Neuronal stem cell (in vitro differentiated cells): ENCODE measurements at regions not wholly inside any gene's neighbourhood (a gene's known extent, or its start where the extent isn't known, plus 50 kb on each side); places are given as distances from the start of the nearest gene placed in this dataset.
A peak's percentile ranks its signal among the peaks of the same experiment; 100 is the strongest.

Experiments
- DNase-seq: peaks from one replicate; pipeline ENCODE4 v3.0.0-alpha.2; 2013; ENCODE audit warnings: low spot score
- H2AFZ ChIP-seq: one replicate; pipeline ENCODE4 v1.6.1; 2013; ENCODE audit warnings: mild to moderate bottlenecking, low read length, inconsistent platforms
- H2AK5ac ChIP-seq: 2 replicates; pipeline ENCODE4 v1.6.1; 2013; ENCODE audit warnings: low read depth, mild to moderate bottlenecking, inconsistent platforms, low read length, moderate library complexity, mixed read lengths
- H2BK120ac ChIP-seq: 2 replicates; pipeline ENCODE4 v1.6.1; 2013; ENCODE audit warnings: low read depth, mild to moderate bottlenecking, inconsistent platforms, low read length, moderate library complexity, mixed read lengths
- H2BK12ac ChIP-seq: one replicate; pipeline ENCODE4 v1.6.1; 2013; ENCODE audit warnings: low read length, inconsistent platforms
- H2BK15ac ChIP-seq: 2 replicates; pipeline ENCODE4 v1.6.1; 2013; ENCODE audit warnings: mild to moderate bottlenecking, low read length, inconsistent platforms, mixed read lengths
- H2BK5ac ChIP-seq: one replicate; pipeline ENCODE4 v1.6.1; 2013; ENCODE audit warnings: inconsistent platforms, mild to moderate bottlenecking, low read length, moderate library complexity
- H3K14ac ChIP-seq: one replicate; pipeline ENCODE4 v1.6.1; 2013; ENCODE audit warnings: low read length, inconsistent platforms
- H3K18ac ChIP-seq: 2 replicates; pipeline ENCODE4 v1.6.1; 2013; ENCODE audit warnings: low read length, inconsistent platforms
- H3K23ac ChIP-seq: 2 replicates; pipeline ENCODE4 v1.6.1; 2013; ENCODE audit warnings: low read depth, mild to moderate bottlenecking, mixed read lengths, low read length, inconsistent platforms; ENCODE audit not compliant: poor library complexity
- H3K27ac ChIP-seq: replicated peaks from 3 replicates; pipeline ENCODE4 v1.5.1; 2013; ENCODE audit warnings: low read length, inconsistent platforms
- H3K27me3 ChIP-seq, 3 experiments: 2 replicates each; pipeline ENCODE4 v1.6.1; 2013; ENCODE audit warnings: low read length in 3 of 3, mild to moderate bottlenecking in 2 of 3, inconsistent platforms in 1 of 3, low read depth in 1 of 3, mixed read lengths in 1 of 3, moderate library complexity in 1 of 3; ENCODE audit not compliant: control insufficient read depth in 3 of 3, insufficient read depth in 3 of 3
- H3K36me3 ChIP-seq, 2 donors: replicated peaks in 1 of 2; 2 replicates each; pipeline ENCODE4 v1.6.1; 2013; ENCODE audit warnings: low read length in 2 of 2; ENCODE audit not compliant: control insufficient read depth in 2 of 2, insufficient read depth in 2 of 2
- H3K4ac ChIP-seq: 2 replicates; pipeline ENCODE4 v1.6.1; 2013; ENCODE audit warnings: inconsistent platforms, mild to moderate bottlenecking, low read length, moderate library complexity
- H3K4me1 ChIP-seq, 2 donors: 1 replicate in 1 of 2; 2 replicates in 1 of 2; pipeline ENCODE4 v1.6.1; 2013; ENCODE audit warnings: low read length in 2 of 2, low read depth in 1 of 2; ENCODE audit not compliant: control insufficient read depth in 2 of 2, insufficient read depth in 1 of 2
- H3K4me2 ChIP-seq: one replicate; pipeline ENCODE4 v1.6.1; 2013; ENCODE audit warnings: mild to moderate bottlenecking, low read length, inconsistent platforms; ENCODE audit not compliant: insufficient read depth, poor library complexity, severe bottlenecking
- H3K4me3 ChIP-seq, 2 donors: 2 replicates each; pipeline ENCODE4 v1.5.1; 2013; ENCODE audit warnings: low read length in 2 of 2, mild to moderate bottlenecking in 2 of 2, inconsistent platforms in 1 of 2, moderate library complexity in 1 of 2
- H3K79me1 ChIP-seq: one replicate; pipeline ENCODE4 v1.6.1; 2013; ENCODE audit warnings: low read depth, mild to moderate bottlenecking, inconsistent platforms, low read length, moderate library complexity
- H3K9ac ChIP-seq: one replicate; pipeline ENCODE4 v1.6.1; 2013; ENCODE audit warnings: mild to moderate bottlenecking, low read depth, low read length, inconsistent platforms; ENCODE audit not compliant: poor library complexity
- H3K9me3 ChIP-seq, 2 donors: replicated peaks in 1 of 2; 2 replicates each; pipeline versions ENCODE3 to v1.6.1; 2013; ENCODE audit warnings: low read length in 2 of 2, mild to moderate bottlenecking in 2 of 2, inconsistent platforms in 1 of 2, low read depth in 1 of 2, mixed read lengths in 1 of 2, moderate library complexity in 1 of 2; ENCODE audit not compliant: control insufficient read depth in 2 of 2, insufficient read depth in 1 of 2
- H4K8ac ChIP-seq: one replicate; pipeline ENCODE4 v1.6.1; 2013; ENCODE audit warnings: low read depth, mild to moderate bottlenecking, inconsistent platforms, low read length, moderate library complexity
- H4K91ac ChIP-seq: one replicate; pipeline ENCODE4 v1.6.1; 2013; ENCODE audit warnings: low read length, low read depth, mild to moderate bottlenecking, inconsistent platforms; ENCODE audit not compliant: poor library complexity
- WGBS, 2 donors: extraction: QIAGEN DNeasy Blood & Tissue Kit; methylation state at CpG; one replicate each; pipeline ENCODE4 v1.1.7; 2013; ENCODE audit warnings: missing lambda C conversion rate in 2 of 2, mixed read lengths in 1 of 2; ENCODE audit not compliant: insufficient read length in 2 of 2, insufficient replicate concordance in 1 of 2; ENCODE audit errors: extremely low coverage in 2 of 2; 5-methylcytosine and 5-hydroxymethylcytosine counted together

- H3K14ac ChIP-seq = no peak overlapping the region
- H4K8ac ChIP-seq = no peak overlapping the region
- DNase-seq = no peak
These were observed 110.6 kb downstream of the LSM5 start for GRCh38 chr7:32379510-32380112.

GRCh38 chr7:32378988-32379387 lies 111.2 kb downstream of the LSM5 start:
- H2BK12ac ChIP-seq = no peak overlapping the region
- no peaks in the 10 kb centered on the region for H3K36me3 ChIP-seq
- H3K14ac ChIP-seq = no peak overlapping the region
- H2AFZ ChIP-seq = no peak overlapping the region
- H2AK5ac ChIP-seq = no peak overlapping the region
- no peak overlapping the region for H4K8ac ChIP-seq
- no peak overlapping the region for H4K91ac ChIP-seq
- H3K9ac ChIP-seq = no peak overlapping the region
- no peak overlapping the region for H3K18ac ChIP-seq
- no peak for DNase-seq
- H3K4me2 ChIP-seq = no peak overlapping the region
- no peaks in the 10 kb centered on the region for H3K79me1 ChIP-seq
- H3K23ac ChIP-seq = no peak overlapping the region
- no peaks in the 10 kb centered on the region for H3K27me3 ChIP-seq
- no peak overlapping the region for H2BK120ac ChIP-seq
- no peaks in the 10 kb centered on the region for H3K4me1 ChIP-seq
- no peak overlapping the region for H3K27ac ChIP-seq
- WGBS, 2 donors = no CpG with 5 or more reads among the region's 2 CpGs
- H3K4me3 ChIP-seq = no peak overlapping the region
- H2BK15ac ChIP-seq = no peak overlapping the region
- no peak overlapping the region for H2BK5ac ChIP-seq
- no peak overlapping the region for H3K4ac ChIP-seq
- peaks cover 0 to 2% of the 10 kb centered on the region in 2 donors for H3K9me3 ChIP-seq

More at GRCh38 chr7:32379510-32380112, 110.6 kb downstream of the LSM5 start:
- H3K23ac ChIP-seq = no peak overlapping the region
- H2BK120ac ChIP-seq = no peak overlapping the region
- H3K4me3 ChIP-seq = no peak overlapping the region
- no peak overlapping the region for H2BK12ac ChIP-seq
- H2BK15ac ChIP-seq = no peak overlapping the region
- H3K4me2 ChIP-seq = no peak overlapping the region
- H3K27ac ChIP-seq = no peak overlapping the region
- H2BK5ac ChIP-seq = no peak overlapping the region
- no peak overlapping the region for H4K91ac ChIP-seq
- H3K4me1 ChIP-seq = no peaks in the 10 kb centered on the region
- WGBS, 2 donors = no CpG with 5 or more reads among the region's 2 CpGs
- H3K27me3 ChIP-seq = no peaks in the 10 kb centered on the region
- no peak overlapping the region for H2AK5ac ChIP-seq
- no peak overlapping the region for H2AFZ ChIP-seq
- H3K36me3 ChIP-seq = no peaks in the 10 kb centered on the region
- no peak overlapping the region for H3K4ac ChIP-seq
- no peaks in the 10 kb centered on the region for H3K79me1 ChIP-seq
- no peak overlapping the region for H3K9ac ChIP-seq
- no peaks in the 10 kb centered on the region for H3K9me3 ChIP-seq
- no peak overlapping the region for H3K18ac ChIP-seq

DNA sequence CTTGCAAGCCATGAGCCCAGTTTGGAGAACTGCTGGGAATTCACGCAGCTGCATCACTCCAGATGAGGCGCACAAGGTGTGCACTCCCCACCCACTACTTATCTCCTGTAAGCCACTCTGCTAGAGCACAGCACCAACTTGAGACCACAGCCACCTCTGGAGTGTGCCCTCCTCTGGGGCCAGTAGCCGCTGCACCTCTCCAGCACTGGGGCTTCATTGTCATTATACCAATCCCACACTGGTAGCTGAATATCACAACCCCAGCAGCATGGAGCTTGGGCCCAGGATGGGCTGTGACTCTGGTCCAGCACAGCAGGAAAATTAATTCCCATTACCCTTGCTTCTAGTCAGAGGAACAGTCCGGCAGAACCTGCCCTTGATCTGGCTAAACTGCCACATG lies 125.6 kb downstream of the LSM5 start:
- H2BK120ac ChIP-seq = no peak overlapping the region
- WGBS, 2 donors = no CpG with 5 or more reads among the region's 4 CpGs

GRCh38 chr7:32360127-32360526 lies 130.1 kb downstream of the LSM5 start:
- Histone ChIP-seq H2AK5ac (no peak overlapping the region), H3K79me1 (no peaks in the 10 kb centered on the region), H3K36me3 (no peaks in the 10 kb centered on the region), H3K14ac (no peak overlapping the region), H3K4me1 (peaks cover 4 to 8% of the 10 kb centered on the region in 2 donors), H3K9ac (no peak overlapping the region), H3K4ac (no peak overlapping the region), H2BK5ac (no peak overlapping the region), H3K27me3 (no peaks in the 10 kb centered on the region), H2BK12ac (no peak overlapping the region), H2BK15ac (no peak overlapping the region), H3K9me3 (no peaks in the 10 kb centered on the region), H2BK120ac (no peak overlapping the region), H3K23ac (no peak overlapping the region), H3K4me3 (no peak overlapping the region), H2AFZ (no peak overlapping the region), H3K4me2 (no peak overlapping the region), H3K18ac (no peak overlapping the region), H3K27ac (no peak overlapping the region), H4K91ac (no peak overlapping the region), H4K8ac (no peak overlapping the region)
- DNase-seq = no peak
- WGBS, 2 donors = no CpG with 5 or more reads among the region's 5 CpGs

More for the DNA sequence above, 125.6 kb downstream of the LSM5 start:
- Histone ChIP-seq H3K79me1 (no peaks in the 10 kb centered on the region), H3K27ac (no peak overlapping the region), H4K8ac (no peak overlapping the region), H3K27me3 (no peaks in the 10 kb centered on the region), H2BK15ac (no peak overlapping the region), H3K9me3 (no peaks in the 10 kb centered on the region), H3K36me3 (no peaks in the 10 kb centered on the region), H2BK12ac (no peak overlapping the region), H2AK5ac (no peak overlapping the region), H3K18ac (no peak overlapping the region), H3K4ac (no peak overlapping the region), H3K4me2 (no peak overlapping the region), H3K4me1 (peaks cover 0 to 2% of the 10 kb centered on the region in 2 donors), H3K14ac (peak overlapping the region; percentile 4), H3K9ac (no peak overlapping the region), H3K4me3 (no peak overlapping the region), H2BK5ac (no peak overlapping the region), H2AFZ (no peak overlapping the region), H4K91ac (no peak overlapping the region), H3K23ac (no peak overlapping the region)
- no peak for DNase-seq
